Peyer's patch (tissue), 4 donors: ENCODE measurements at regions not wholly inside any gene's neighbourhood (a gene's known extent, or its start where the extent isn't known, plus 50 kb on each side); places are given as distances from the start of the nearest gene placed in this dataset.

Source experiments
- POLR2A ChIP-seq, 2 donors: fragments of 450-650 bp; IDR thresholded peaks; one replicate each; pipeline ENCODE4 v1.5.1; 2017; ENCODE audit warnings: antibody characterized with exemption in 2 of 2, mild to moderate bottlenecking in 2 of 2, moderate library complexity in 2 of 2
- TF ChIP-seq, protein P1 (sequence below), 6 experiments: fragments of 450-650 bp in 4 of 6; fragments of 200-600 bp in 2 of 6; sonication (generic) in 1 of 6; IDR thresholded peaks; one replicate each; pipeline ENCODE4 v1.5.1; 2017 to 2019; ENCODE audit warnings: antibody characterized with exemption in 6 of 6, mild to moderate bottlenecking in 3 of 6, moderate library complexity in 1 of 6

DNA sequence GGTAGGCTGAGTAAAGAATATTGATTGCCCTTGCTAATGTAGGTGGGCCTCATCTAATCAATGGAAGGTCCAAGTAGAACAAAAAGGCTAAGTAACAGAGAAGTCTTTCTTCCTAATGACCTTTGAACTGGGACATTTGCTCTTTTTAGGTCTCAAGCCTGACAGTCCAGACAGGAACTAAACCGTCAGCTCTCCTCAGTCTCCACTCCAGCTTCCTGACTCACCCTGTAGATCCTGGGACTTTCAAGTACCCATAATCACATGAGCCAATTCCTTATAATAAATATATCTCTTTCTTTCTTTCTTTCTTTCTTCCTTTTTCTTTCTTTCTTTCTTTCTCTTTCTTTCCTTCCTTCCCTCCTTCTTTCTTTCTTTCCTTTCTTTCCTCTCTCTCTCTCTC, 479.5 kb upstream of the PAPPA start:
- TF ChIP-seq, protein P1, sequence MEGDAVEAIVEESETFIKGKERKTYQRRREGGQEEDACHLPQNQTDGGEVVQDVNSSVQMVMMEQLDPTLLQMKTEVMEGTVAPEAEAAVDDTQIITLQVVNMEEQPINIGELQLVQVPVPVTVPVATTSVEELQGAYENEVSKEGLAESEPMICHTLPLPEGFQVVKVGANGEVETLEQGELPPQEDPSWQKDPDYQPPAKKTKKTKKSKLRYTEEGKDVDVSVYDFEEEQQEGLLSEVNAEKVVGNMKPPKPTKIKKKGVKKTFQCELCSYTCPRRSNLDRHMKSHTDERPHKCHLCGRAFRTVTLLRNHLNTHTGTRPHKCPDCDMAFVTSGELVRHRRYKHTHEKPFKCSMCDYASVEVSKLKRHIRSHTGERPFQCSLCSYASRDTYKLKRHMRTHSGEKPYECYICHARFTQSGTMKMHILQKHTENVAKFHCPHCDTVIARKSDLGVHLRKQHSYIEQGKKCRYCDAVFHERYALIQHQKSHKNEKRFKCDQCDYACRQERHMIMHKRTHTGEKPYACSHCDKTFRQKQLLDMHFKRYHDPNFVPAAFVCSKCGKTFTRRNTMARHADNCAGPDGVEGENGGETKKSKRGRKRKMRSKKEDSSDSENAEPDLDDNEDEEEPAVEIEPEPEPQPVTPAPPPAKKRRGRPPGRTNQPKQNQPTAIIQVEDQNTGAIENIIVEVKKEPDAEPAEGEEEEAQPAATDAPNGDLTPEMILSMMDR (IDR thresholded peaks at IDR 0.05) = no peak
- TF ChIP-seq POLR2A (IDR thresholded peaks at IDR 0.05) = no peak
